ENCODE measurements at regions not wholly inside any gene's neighbourhood (a gene's known extent, or its start where the extent isn't known, plus 50 kb on each side); places are given as distances from the start of the nearest gene placed in this dataset.

DNA sequence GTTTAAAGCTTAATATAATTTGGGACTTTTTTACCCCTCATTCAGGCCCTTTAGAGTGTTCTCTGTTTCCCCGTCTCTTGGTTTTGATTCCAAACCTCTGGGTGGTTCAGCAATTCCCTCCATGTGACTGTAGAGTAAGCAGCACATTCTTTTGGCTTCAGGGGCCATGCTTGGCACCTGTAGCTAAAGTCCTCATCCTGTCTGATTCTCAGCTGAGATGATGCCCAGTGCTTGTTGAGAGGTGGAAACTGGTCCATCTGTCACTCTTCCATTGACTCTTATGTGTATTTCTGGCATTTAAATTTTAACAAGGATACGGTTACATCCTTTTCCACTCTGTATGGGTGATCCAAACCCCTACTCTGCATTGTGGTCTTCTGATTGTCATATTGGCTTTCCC, 127.1 kb downstream of the DIO2 start:
- H3K27me3 ChIP-seq (ENCODE audit: control insufficient read depth in 2 of 2, insufficient read depth in 2 of 2, low read length in 2 of 2): no peaks in the 10 kb centered on the region
- H3K9ac ChIP-seq (ENCODE audit: insufficient read depth in 1 of 2, low read depth in 2 of 2, low read length in 2 of 2): no peak overlapping the region
- H3K9me1 ChIP-seq (ENCODE audit: control insufficient read depth, insufficient read depth, low read length): no peaks in the 10 kb centered on the region
- H3K27ac ChIP-seq (ENCODE audit: extremely low read depth, low read depth, low read length): no peak overlapping the region
- H3K36me3 ChIP-seq (ENCODE audit: control insufficient read depth, insufficient read depth, low read length): no peaks in the 10 kb centered on the region
- H2AFZ ChIP-seq (ENCODE audit: low read depth, low read length): no peak overlapping the region
- TF ChIP-seq CSDE1 (IDR thresholded peaks at IDR 0.05) (no peak), TEAD1 (CRISPR knock-in tag; IDR thresholded peaks at IDR 0.05) (no peak), CREB1 (IDR thresholded peaks at IDR 0.05) (no peak), CREB1 (CRISPR knock-in tag; IDR thresholded peaks at IDR 0.05) (no peak), BRCA1 (IDR thresholded peaks at IDR 0.05) (no peak), BRCA1 (CRISPR knock-in tag; IDR thresholded peaks at IDR 0.05) (no peak)
- TF ChIP-seq, protein P1, sequence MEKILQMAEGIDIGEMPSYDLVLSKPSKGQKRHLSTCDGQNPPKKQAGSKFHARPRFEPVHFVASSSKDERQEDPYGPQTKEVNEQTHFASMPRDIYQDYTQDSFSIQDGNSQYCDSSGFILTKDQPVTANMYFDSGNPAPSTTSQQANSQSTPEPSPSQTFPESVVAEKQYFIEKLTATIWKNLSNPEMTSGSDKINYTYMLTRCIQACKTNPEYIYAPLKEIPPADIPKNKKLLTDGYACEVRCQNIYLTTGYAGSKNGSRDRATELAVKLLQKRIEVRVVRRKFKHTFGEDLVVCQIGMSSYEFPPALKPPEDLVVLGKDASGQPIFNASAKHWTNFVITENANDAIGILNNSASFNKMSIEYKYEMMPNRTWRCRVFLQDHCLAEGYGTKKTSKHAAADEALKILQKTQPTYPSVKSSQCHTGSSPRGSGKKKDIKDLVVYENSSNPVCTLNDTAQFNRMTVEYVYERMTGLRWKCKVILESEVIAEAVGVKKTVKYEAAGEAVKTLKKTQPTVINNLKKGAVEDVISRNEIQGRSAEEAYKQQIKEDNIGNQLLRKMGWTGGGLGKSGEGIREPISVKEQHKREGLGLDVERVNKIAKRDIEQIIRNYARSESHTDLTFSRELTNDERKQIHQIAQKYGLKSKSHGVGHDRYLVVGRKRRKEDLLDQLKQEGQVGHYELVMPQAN (IDR thresholded peaks at IDR 0.05; ENCODE audit: borderline replicate concordance): no peak
- TF ChIP-seq, protein P2, sequence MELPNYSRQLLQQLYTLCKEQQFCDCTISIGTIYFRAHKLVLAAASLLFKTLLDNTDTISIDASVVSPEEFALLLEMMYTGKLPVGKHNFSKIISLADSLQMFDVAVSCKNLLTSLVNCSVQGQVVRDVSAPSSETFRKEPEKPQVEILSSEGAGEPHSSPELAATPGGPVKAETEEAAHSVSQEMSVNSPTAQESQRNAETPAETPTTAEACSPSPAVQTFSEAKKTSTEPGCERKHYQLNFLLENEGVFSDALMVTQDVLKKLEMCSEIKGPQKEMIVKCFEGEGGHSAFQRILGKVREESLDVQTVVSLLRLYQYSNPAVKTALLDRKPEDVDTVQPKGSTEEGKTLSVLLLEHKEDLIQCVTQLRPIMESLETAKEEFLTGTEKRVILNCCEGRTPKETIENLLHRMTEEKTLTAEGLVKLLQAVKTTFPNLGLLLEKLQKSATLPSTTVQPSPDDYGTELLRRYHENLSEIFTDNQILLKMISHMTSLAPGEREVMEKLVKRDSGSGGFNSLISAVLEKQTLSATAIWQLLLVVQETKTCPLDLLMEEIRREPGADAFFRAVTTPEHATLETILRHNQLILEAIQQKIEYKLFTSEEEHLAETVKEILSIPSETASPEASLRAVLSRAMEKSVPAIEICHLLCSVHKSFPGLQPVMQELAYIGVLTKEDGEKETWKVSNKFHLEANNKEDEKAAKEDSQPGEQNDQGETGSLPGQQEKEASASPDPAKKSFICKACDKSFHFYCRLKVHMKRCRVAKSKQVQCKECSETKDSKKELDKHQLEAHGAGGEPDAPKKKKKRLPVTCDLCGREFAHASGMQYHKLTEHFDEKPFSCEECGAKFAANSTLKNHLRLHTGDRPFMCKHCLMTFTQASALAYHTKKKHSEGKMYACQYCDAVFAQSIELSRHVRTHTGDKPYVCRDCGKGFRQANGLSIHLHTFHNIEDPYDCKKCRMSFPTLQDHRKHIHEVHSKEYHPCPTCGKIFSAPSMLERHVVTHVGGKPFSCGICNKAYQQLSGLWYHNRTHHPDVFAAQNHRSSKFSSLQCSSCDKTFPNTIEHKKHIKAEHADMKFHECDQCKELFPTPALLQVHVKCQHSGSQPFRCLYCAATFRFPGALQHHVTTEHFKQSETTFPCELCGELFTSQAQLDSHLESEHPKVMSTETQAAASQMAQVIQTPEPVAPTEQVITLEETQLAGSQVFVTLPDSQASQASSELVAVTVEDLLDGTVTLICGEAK (IDR thresholded peaks at IDR 0.05): no peak
- TF ChIP-seq, protein P2 (CRISPR knock-in tag; IDR thresholded peaks at IDR 0.05): no peak
- no peak for FAIRE-seq
- H3K4me3 ChIP-seq: no peak overlapping the region
- CTCF ChIA-PET (ENCODE audit: low intra/inter-chr PET ratio): no interaction called here
- intact Hi-C loops (cut with micrococcal nuclease) (no loop called here), in situ Hi-C loops (cut with MboI) (no loop called here)
- H4K20me1 ChIP-seq (replicated peaks; ENCODE audit: control insufficient read depth, insufficient read depth, low read length): no peaks in the 10 kb centered on the region
- no peaks in the 10 kb centered on the region for H3K9me3 ChIP-seq (replicated peaks; ENCODE audit: control insufficient read depth, insufficient read depth, low read depth, low read length)
- BruUV-seq (replicated peaks): no TSS peak
- 5% methylated on average over 2 of the region's 2 CpGs for WGBS (ENCODE audit: insufficient coverage, low coverage, missing lambda C conversion rate)
- POLR2A ChIA-PET: no interaction called here
- no peak for ATAC-seq
- H3K79me2 ChIP-seq (ENCODE audit: control insufficient read depth, insufficient read depth, low read length): no peaks in the 10 kb centered on the region
- H3K4me2 ChIP-seq (ENCODE audit: insufficient read depth, low read length): no peak overlapping the region
- DNase-seq (ENCODE audit: extremely low read depth in 1 of 4, low spot score in 3 of 4): no peak
- no peaks in the 10 kb centered on the region for H3K4me1 ChIP-seq (replicated peaks in 1 of 2; ENCODE audit: control insufficient read depth in 2 of 2, insufficient read depth in 2 of 2, low read length in 2 of 2)
